Parathyroid adenoma (tissue), 2 donors: ENCODE measurements at regions not wholly inside any gene's neighbourhood (a gene's known extent, or its start where the extent isn't known, plus 50 kb on each side); places are given as distances from the start of the nearest gene placed in this dataset.

Experiments
- H2AFZ ChIP-seq: fragments of 300-600 bp; sonication (generic); one replicate; pipeline ENCODE4 v1.7.0; 2017; ENCODE audit warnings: antibody characterized with exemption, mild to moderate bottlenecking
- H3K27ac ChIP-seq: fragments of 300-600 bp; sonication (generic); one replicate; pipeline ENCODE4 v1.7.0; 2017
- H3K27me3 ChIP-seq: fragments of 300-600 bp; sonication (generic); one replicate; pipeline ENCODE4 v1.7.0; 2017; ENCODE audit warnings: low read length; ENCODE audit not compliant: control insufficient read depth, insufficient read depth
- H3K36me3 ChIP-seq: fragments of 300-600 bp; sonication (generic); one replicate; pipeline ENCODE4 v1.7.0; 2017; ENCODE audit warnings: low read length; ENCODE audit not compliant: control insufficient read depth, insufficient read depth
- H3K4me1 ChIP-seq: fragments of 300-600 bp; sonication (generic); one replicate; pipeline ENCODE4 v1.7.0; 2017; ENCODE audit warnings: control low read depth
- H3K4me2 ChIP-seq: fragments of 300-600 bp; sonication (generic); one replicate; pipeline ENCODE4 v1.7.0; 2017; ENCODE audit warnings: low read length
- H3K4me3 ChIP-seq: fragments of 300-600 bp; sonication (generic); one replicate; pipeline ENCODE4 v1.7.0; 2017; ENCODE audit warnings: low read depth, low read length
- H3K79me2 ChIP-seq: fragments of 300-600 bp; sonication (generic); one replicate; pipeline ENCODE4 v1.7.0; 2017; ENCODE audit warnings: control low read depth
- H3K9ac ChIP-seq: fragments of 300-600 bp; sonication (generic); one replicate; pipeline ENCODE4 v1.7.0; 2017; ENCODE audit warnings: mild to moderate bottlenecking
- H3K9me3 ChIP-seq: fragments of 300-600 bp; sonication (generic); one replicate; pipeline ENCODE4 v1.7.0; 2017; ENCODE audit warnings: low read length; ENCODE audit not compliant: control insufficient read depth
- CTCF ChIP-seq: fragments of 300-600 bp; sonication (generic); IDR thresholded peaks from one replicate; pipeline ENCODE4 v1.7.0; 2017; ENCODE audit warnings: antibody characterized with exemption, mild to moderate bottlenecking
- donor health status: primary hyperparathyroidism.

- Histone ChIP-seq H3K9ac (no peak overlapping the region), H3K36me3 (no peaks in the 10 kb centered on the region), H3K4me3 (no peak overlapping the region), H3K4me2 (no peak overlapping the region), H2AFZ (no peak overlapping the region), H3K27ac (peak overlapping the region; percentile 98), H3K9me3 (no peaks in the 10 kb centered on the region), H3K79me2 (no peaks in the 10 kb centered on the region), H3K4me1 (peaks cover 19% of the 10 kb centered on the region), H3K27me3 (no peaks in the 10 kb centered on the region)
- no peak for TF ChIP-seq CTCF
Observed at GRCh38 chr4:153113061-153113837, 91.0 kb upstream of the TRIM2 start.

- no peaks in the 10 kb centered on the region for H3K79me2 ChIP-seq
- H3K9me3 ChIP-seq, result no peaks in the 10 kb centered on the region
- no peak for TF ChIP-seq CTCF
- H3K4me3 ChIP-seq, result no peak overlapping the region
- no peak overlapping the region for H3K27ac ChIP-seq
- H3K27me3 ChIP-seq, result no peaks in the 10 kb centered on the region
- H2AFZ ChIP-seq, result no peak overlapping the region
- H3K4me2 ChIP-seq, result no peak overlapping the region
- no peaks in the 10 kb centered on the region for H3K36me3 ChIP-seq
- no peak overlapping the region for H3K9ac ChIP-seq
- H3K4me1 ChIP-seq, result peaks cover 19% of the 10 kb centered on the region
Observed at GRCh38 chr4:153113838-153114105, 90.5 kb upstream of the TRIM2 start.

GRCh38 chr4:153114771-153115321, 89.4 kb upstream of the TRIM2 start:
- H3K36me3 ChIP-seq, result no peaks in the 10 kb centered on the region
- H3K9me3 ChIP-seq, result no peaks in the 10 kb centered on the region
- H3K4me2 ChIP-seq, result no peak overlapping the region
- H3K27ac ChIP-seq, result no peak overlapping the region
- H3K4me3 ChIP-seq, result no peak overlapping the region
- no peaks in the 10 kb centered on the region for H3K79me2 ChIP-seq
- no peaks in the 10 kb centered on the region for H3K27me3 ChIP-seq
- H2AFZ ChIP-seq, result no peak overlapping the region
- no peak overlapping the region for H3K9ac ChIP-seq
- peaks cover 19% of the 10 kb centered on the region for H3K4me1 ChIP-seq
- TF ChIP-seq CTCF, result no peak

- H3K4me2 ChIP-seq, result no peak overlapping the region
- H3K4me3 ChIP-seq, result no peak overlapping the region
- H3K27ac ChIP-seq, result peak overlapping the region; percentile 44
- H2AFZ ChIP-seq, result peak overlapping the region; percentile 62
- no peaks in the 10 kb centered on the region for H3K79me2 ChIP-seq
- no peaks in the 10 kb centered on the region for H3K9me3 ChIP-seq
- no peaks in the 10 kb centered on the region for H3K27me3 ChIP-seq
- no peak for TF ChIP-seq CTCF
- no peak overlapping the region for H3K9ac ChIP-seq
- H3K36me3 ChIP-seq, result no peaks in the 10 kb centered on the region
- H3K4me1 ChIP-seq, result peaks cover 19% of the 10 kb centered on the region
Observed at GRCh38 chr4:153115322-153116290, 88.6 kb upstream of the TRIM2 start.
